ENCODE measurements at regions not wholly inside any gene's neighbourhood (a gene's known extent, or its start where the extent isn't known, plus 50 kb on each side); places are given as distances from the start of the nearest gene placed in this dataset.

DNA sequence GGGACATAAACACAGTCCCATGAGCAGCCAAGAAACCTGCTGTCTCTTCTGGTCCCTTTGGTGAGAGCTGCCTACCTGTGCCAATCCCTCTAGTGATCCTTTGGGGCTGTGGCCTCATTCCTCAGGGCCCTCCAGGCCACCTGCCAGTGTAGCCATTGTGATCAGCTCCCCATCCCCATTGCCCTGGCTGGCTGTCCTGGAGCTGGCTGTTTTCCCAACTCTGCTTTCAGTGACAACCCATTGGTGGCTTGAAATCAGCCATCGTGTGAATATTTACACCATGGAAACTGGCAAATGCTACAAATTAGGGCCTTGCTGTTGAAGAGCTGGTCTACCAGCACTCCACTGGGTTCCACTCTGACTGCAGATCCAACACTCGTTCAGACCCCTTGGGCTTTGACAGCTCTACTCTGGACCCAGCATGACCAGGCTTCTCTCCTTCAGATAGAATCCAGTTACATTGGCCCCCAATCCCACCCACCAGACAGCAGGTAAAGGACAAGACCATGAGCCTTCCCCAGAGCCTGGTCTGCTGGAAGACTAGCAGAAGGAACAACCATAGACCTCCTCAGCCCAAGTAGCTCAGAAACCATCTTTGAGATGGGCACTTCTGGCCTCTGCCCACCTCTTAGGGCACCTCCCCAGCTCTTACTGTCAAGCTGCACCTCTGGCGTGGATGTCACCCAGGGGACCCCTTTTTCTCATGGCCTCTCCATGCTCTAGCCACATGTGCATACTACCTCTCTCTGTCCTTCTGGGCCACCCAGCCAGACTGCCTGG, 69.2 kb upstream of the NEK6 start:
- TF ChIP-seq POLR2AphosphoS5 (IDR thresholded peaks at IDR 0.05) (no peak), POLR2A (IDR thresholded peaks at IDR 0.05) (no peak)
- TF ChIP-seq, protein P1, sequence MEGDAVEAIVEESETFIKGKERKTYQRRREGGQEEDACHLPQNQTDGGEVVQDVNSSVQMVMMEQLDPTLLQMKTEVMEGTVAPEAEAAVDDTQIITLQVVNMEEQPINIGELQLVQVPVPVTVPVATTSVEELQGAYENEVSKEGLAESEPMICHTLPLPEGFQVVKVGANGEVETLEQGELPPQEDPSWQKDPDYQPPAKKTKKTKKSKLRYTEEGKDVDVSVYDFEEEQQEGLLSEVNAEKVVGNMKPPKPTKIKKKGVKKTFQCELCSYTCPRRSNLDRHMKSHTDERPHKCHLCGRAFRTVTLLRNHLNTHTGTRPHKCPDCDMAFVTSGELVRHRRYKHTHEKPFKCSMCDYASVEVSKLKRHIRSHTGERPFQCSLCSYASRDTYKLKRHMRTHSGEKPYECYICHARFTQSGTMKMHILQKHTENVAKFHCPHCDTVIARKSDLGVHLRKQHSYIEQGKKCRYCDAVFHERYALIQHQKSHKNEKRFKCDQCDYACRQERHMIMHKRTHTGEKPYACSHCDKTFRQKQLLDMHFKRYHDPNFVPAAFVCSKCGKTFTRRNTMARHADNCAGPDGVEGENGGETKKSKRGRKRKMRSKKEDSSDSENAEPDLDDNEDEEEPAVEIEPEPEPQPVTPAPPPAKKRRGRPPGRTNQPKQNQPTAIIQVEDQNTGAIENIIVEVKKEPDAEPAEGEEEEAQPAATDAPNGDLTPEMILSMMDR (IDR thresholded peaks at IDR 0.05 in 8 of 11, conservative IDR thresholded peaks at IDR 0.05 in 3 of 11), result no peak

All from spleen (tissue), 7 donors.